GM12878 (cell line): ENCODE measurements at regions not wholly inside any gene's neighbourhood (a gene's known extent, or its start where the extent isn't known, plus 50 kb on each side); places are given as distances from the start of the nearest gene placed in this dataset.
"Not testable (repeated sequence)": the region's sequence is repeated elsewhere in the genome, so short reads cannot be mapped to it uniquely, and the experiment has no call there.

Experiments
- ATAC-seq: fragments of 200-7000 bp; cut with Tn5 transposase; 3 replicates; pipeline ENCODE4 v1.9.1; 2020; ENCODE audit warnings: mild to moderate bottlenecking, moderate library complexity
- BruUV-seq: library from RNA; stranded (reverse); fragments of 400-500 nt; replicated peaks from 2 replicates; lab custom pipeline; 2021; lab: Mats Ljungman, UMichigan
- CTCF ChIA-PET: fragments of 300-600 bp; sonication (Branson Sonifier 250); formaldehyde crosslinking; extraction: SDS; loops from one replicate; lab custom pipeline; 2021; ENCODE audit warnings: inconsistent platforms; lab: Yijun Ruan, JAX
- POLR2A ChIA-PET: fragments of 350-600 bp; formaldehyde crosslinking; extraction: SDS; loops from one replicate; lab custom pipeline; 2021; ENCODE audit warnings: inconsistent platforms; lab: Charles Lee
- RAD21 ChIA-PET: fragments of 300-600 bp; sonication (Branson Sonifier 250); formaldehyde crosslinking; loops from one replicate; lab custom pipeline; 2023; ENCODE audit warnings: antibody characterized with exemption; ENCODE audit not compliant: unreplicated experiment; lab: Charles Lee
- SMC1A ChIA-PET: fragments of 300-600 bp; sonication (Branson Sonifier 250); formaldehyde crosslinking; loops from one replicate; lab custom pipeline; 2023; ENCODE audit not compliant: unreplicated experiment, uncharacterized antibody; lab: Charles Lee
- DNase-seq: peaks from one replicate; pipeline ENCODE4 v3.0.0-alpha.2; 2011; ENCODE audit warnings: low read depth, low spot score
- FAIRE-seq: peaks from 3 replicates; lab custom pipeline; 2011; peaks lifted over from hg19 to GRCh38; lab: Jason Lieb, UNC
- H2AFZ ChIP-seq: 2 replicates; pipeline ENCODE4 v1.6.0; 2011; ENCODE audit warnings: low read depth, low read length, control low read depth; ENCODE audit not compliant: control insufficient read depth
- H3K27ac ChIP-seq: 2 replicates; pipeline ENCODE4 v1.5.1; 2011; ENCODE audit warnings: control low read depth; ENCODE audit not compliant: control insufficient read depth, insufficient read depth
- H3K27me3 ChIP-seq, 2 experiments: replicated peaks in 1 of 2; 2 replicates each; pipeline versions ENCODE4 v1.6.0 to v1.6.1; 2011; ENCODE audit warnings: low read length in 1 of 2; ENCODE audit not compliant: control insufficient read depth in 2 of 2, insufficient read depth in 2 of 2
- H3K36me3 ChIP-seq, 2 experiments: 2 replicates each; pipeline ENCODE4 v1.5.1; 2011; ENCODE audit warnings: low read length in 1 of 2; ENCODE audit not compliant: control insufficient read depth in 2 of 2, insufficient read depth in 2 of 2
- H3K4me1 ChIP-seq: 2 replicates; pipeline ENCODE4 v1.6.1; 2011; ENCODE audit warnings: mild to moderate bottlenecking, low read length, moderate library complexity, mixed read lengths; ENCODE audit not compliant: control insufficient read depth, insufficient read depth
- H3K4me2 ChIP-seq: 2 replicates; pipeline ENCODE4 v1.6.0; 2011; ENCODE audit warnings: control low read depth; ENCODE audit not compliant: control insufficient read depth, insufficient read depth
- H3K4me3 ChIP-seq: fragments of 200-600 bp; sonication (generic); 2 replicates; pipeline ENCODE4 v1.5.1; 2016
- H3K79me2 ChIP-seq: 2 replicates; pipeline ENCODE4 v1.6.0; 2011; ENCODE audit warnings: low read length; ENCODE audit not compliant: control insufficient read depth, insufficient read depth
- H3K9ac ChIP-seq: 2 replicates; pipeline ENCODE4 v1.8.0; 2011; ENCODE audit warnings: low read length, control low read depth, mixed read lengths; ENCODE audit not compliant: control insufficient read depth, insufficient read depth
- H3K9me3 ChIP-seq: replicated peaks from 3 replicates; pipeline ENCODE4 v1.5.1; 2011; ENCODE audit warnings: mild to moderate bottlenecking, low read length; ENCODE audit not compliant: control insufficient read depth, insufficient read depth
- H4K20me1 ChIP-seq: 2 replicates; pipeline ENCODE4 v1.6.0; 2011; ENCODE audit not compliant: control insufficient read depth, insufficient read depth
- WGBS: methylation state at CpG from one replicate; pipeline ENCODE4 v1.1.6; 2016; ENCODE audit warnings: low lambda C conversion rate; ENCODE audit not compliant: insufficient replicate concordance, insufficient coverage; ENCODE audit errors: missing lambda C conversion rate; 5-methylcytosine and 5-hydroxymethylcytosine counted together
- in situ Hi-C: fragments of 300-500 bp; cut with MboI; formaldehyde crosslinking; loops from 9 replicates; pipeline ENCODE4 v1.14.3; 2018; ENCODE audit warnings: mixed read lengths
- intact Hi-C: fragments of 100-400 bp; cut with micrococcal nuclease; formaldehyde crosslinking; loops from one replicate; pipeline ENCODE4 v1.14.2; 2022; ENCODE audit not compliant: unreplicated experiment

- H3K36me3 ChIP-seq, FAIRE-seq, RAD21 ChIA-PET, H3K4me1 ChIP-seq, H3K27ac ChIP-seq, H3K4me3 ChIP-seq, H3K9ac ChIP-seq, SMC1A ChIA-PET, BruUV-seq, POLR2A ChIA-PET, H3K9me3 ChIP-seq, H4K20me1 ChIP-seq, H3K27me3 ChIP-seq, intact Hi-C loops, in situ Hi-C loops, H3K79me2 ChIP-seq, DNase-seq, CTCF ChIA-PET, H3K4me2 ChIP-seq, H2AFZ ChIP-seq: not testable (repeated sequence)
- ATAC-seq: peak; percentile 85
- 21% methylated on average over 7 of the region's 9 CpGs for WGBS
Observed at GRCh38 chr2:95775193-95775531, 183.4 kb downstream of the TRIM43 start.
